Lower lobe of right lung (tissue), 2 donors: ENCODE measurements at regions not wholly inside any gene's neighbourhood (a gene's known extent, or its start where the extent isn't known, plus 50 kb on each side); places are given as distances from the start of the nearest gene placed in this dataset.

ENCODE experiments used
- ATAC-seq, 2 donors: fragments of 200-7000 bp; cut with Tn5 transposase; one replicate each; pipeline ENCODE4 v1.9.1; 2020 to 2022; ENCODE audit warnings: mild to moderate bottlenecking in 2 of 2, moderate library complexity in 2 of 2
- DNase-seq: peaks from one replicate; pipeline ENCODE4 v3.0.0-alpha.2; 2020
- H3K27ac ChIP-seq: fragments of 200-600 bp; one replicate; pipeline ENCODE4 v1.8.0; 2022
- H3K27me3 ChIP-seq: fragments of 200-600 bp; one replicate; pipeline ENCODE4 v1.8.0; 2022; ENCODE audit warnings: low read depth
- H3K36me3 ChIP-seq: fragments of 200-600 bp; one replicate; pipeline ENCODE4 v1.8.0; 2022; ENCODE audit warnings: mild to moderate bottlenecking
- H3K4me1 ChIP-seq: fragments of 200-600 bp; one replicate; pipeline ENCODE4 v1.8.0; 2022
- H3K4me3 ChIP-seq: fragments of 200-600 bp; one replicate; pipeline ENCODE4 v1.8.0; 2022; ENCODE audit warnings: mild to moderate bottlenecking
- H3K9me3 ChIP-seq: fragments of 200-600 bp; one replicate; pipeline ENCODE4 v1.8.0; 2022
- CTCF ChIP-seq: fragments of 200-600 bp; IDR thresholded peaks from one replicate; pipeline ENCODE4 v1.8.0; 2022; ENCODE audit warnings: antibody characterized with exemption, mild to moderate bottlenecking
- intact Hi-C: fragments of 100-400 bp; cut with DNase I; formaldehyde crosslinking; loops from one replicate; pipeline ENCODE4 v1.11.0; 2022
- donor health status: DM: no; HTN: yes; CAD: no; lungs with severe emphysema.

DNA sequence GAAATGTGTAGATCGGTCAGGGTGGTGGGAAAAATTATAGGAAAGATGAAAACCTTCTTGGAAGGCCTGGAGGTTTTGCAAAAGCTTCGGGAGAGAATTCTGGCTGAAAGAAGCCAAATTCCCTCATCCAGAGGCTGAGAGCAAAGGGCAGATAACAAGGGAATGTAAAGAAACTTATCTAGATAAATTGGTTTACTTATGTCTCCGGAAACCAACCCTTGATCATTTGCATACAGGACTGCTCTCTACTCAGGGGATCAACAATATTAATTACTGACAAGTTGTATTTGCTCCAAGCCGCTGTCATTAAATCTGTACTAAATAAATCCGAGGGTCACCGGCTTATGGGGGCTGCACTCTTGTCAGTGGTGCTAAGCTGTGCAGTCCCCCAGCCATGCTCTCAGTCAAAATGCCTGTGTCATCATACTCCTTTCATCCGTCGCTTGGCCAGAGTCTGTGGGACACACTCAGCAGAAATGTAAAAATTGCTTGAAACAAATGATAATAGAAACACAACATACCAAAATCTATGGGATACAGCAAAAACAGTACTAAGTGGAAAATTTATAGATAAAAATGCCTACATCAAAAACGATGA, 715.7 kb downstream of the KCTD8 start:
- H3K27me3 ChIP-seq, result no peaks in the 10 kb centered on the region
- no peaks in the 10 kb centered on the region for H3K4me1 ChIP-seq
- TF ChIP-seq CTCF, result no peak
- H3K9me3 ChIP-seq, result no peaks in the 10 kb centered on the region
- no peak overlapping the region for H3K4me3 ChIP-seq
- H3K27ac ChIP-seq, result no peak overlapping the region
- DNase-seq (no peak), ATAC-seq (no peak)
- intact Hi-C loops, result no loop called here
- no peaks in the 10 kb centered on the region for H3K36me3 ChIP-seq

DNA sequence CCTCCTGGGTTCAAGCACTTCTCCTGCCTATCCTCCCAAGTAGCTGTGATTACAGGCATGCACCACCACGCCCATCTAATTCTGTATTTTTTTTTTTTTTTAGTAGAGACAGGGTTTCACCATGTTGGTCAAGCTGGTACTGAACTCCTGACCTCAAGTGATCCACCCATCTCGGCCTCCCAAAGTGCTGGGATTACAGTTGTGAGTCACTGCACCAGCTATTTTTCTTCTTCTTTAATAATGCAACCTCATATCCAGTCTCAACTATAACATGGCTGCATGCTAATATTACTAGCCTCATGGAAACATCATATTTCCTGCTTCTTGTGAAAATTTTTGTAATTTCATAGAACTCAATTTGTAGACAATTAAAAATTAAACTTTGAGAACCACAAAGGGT, 706.5 kb downstream of the KCTD8 start:
- ATAC-seq (no peak), DNase-seq (no peak)
- Histone ChIP-seq H3K9me3 (no peaks in the 10 kb centered on the region), H3K27ac (no peak overlapping the region), H3K4me3 (no peak overlapping the region), H3K4me1 (no peaks in the 10 kb centered on the region), H3K27me3 (no peaks in the 10 kb centered on the region), H3K36me3 (no peaks in the 10 kb centered on the region)
- no peak for TF ChIP-seq CTCF
- intact Hi-C loops, result no loop called here

DNA sequence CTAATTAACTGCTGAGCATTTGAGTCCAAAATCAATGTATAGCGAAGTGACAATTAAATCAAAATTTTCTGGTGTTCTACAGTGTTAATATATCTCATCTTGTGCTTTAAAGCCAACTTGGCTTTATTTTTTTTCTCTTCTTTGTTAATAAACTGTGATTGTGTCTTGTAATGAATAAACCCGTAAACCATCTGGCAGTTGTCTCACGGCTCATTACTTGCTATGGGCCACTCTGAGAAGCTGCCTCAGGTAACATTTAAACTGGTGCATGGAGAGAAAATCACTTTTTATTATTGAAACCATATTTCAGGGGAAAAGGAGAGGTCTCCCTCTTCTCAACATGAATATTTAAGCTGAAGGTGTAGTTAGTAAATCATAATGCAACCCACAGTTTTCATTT, 694.0 kb downstream of the KCTD8 start:
- Histone ChIP-seq H3K4me1 (no peaks in the 10 kb centered on the region), H3K9me3 (no peaks in the 10 kb centered on the region), H3K36me3 (no peaks in the 10 kb centered on the region), H3K4me3 (no peak overlapping the region), H3K27me3 (no peaks in the 10 kb centered on the region), H3K27ac (no peak overlapping the region)
- intact Hi-C loops, result no loop called here
- no peak for TF ChIP-seq CTCF
- no peak for DNase-seq
- ATAC-seq, result no peak

- TF ChIP-seq CTCF, result no peak
- intact Hi-C loops, result no loop called here
- ATAC-seq (no peak), DNase-seq (no peak)
- Histone ChIP-seq H3K36me3 (no peaks in the 10 kb centered on the region), H3K4me3 (no peak overlapping the region), H3K27ac (no peak overlapping the region), H3K4me1 (no peaks in the 10 kb centered on the region), H3K27me3 (no peaks in the 10 kb centered on the region), H3K9me3 (no peaks in the 10 kb centered on the region)
Measured at GRCh38 chr4:43757147-43757546, 691.5 kb downstream of the KCTD8 start.

- no peaks in the 10 kb centered on the region for H3K4me1 ChIP-seq
- TF ChIP-seq CTCF, result no peak
- DNase-seq (no peak), ATAC-seq (no peak)
- H3K27me3 ChIP-seq, result no peaks in the 10 kb centered on the region
- no peak overlapping the region for H3K27ac ChIP-seq
- intact Hi-C loops, result no loop called here
- no peaks in the 10 kb centered on the region for H3K9me3 ChIP-seq
- no peaks in the 10 kb centered on the region for H3K36me3 ChIP-seq
- H3K4me3 ChIP-seq, result no peak overlapping the region
Measured at GRCh38 chr4:43758836-43759235, 689.8 kb downstream of the KCTD8 start.
